ENCODE measurements at regions not wholly inside any gene's neighbourhood (a gene's known extent, or its start where the extent isn't known, plus 50 kb on each side); places are given as distances from the start of the nearest gene placed in this dataset.

DNA sequence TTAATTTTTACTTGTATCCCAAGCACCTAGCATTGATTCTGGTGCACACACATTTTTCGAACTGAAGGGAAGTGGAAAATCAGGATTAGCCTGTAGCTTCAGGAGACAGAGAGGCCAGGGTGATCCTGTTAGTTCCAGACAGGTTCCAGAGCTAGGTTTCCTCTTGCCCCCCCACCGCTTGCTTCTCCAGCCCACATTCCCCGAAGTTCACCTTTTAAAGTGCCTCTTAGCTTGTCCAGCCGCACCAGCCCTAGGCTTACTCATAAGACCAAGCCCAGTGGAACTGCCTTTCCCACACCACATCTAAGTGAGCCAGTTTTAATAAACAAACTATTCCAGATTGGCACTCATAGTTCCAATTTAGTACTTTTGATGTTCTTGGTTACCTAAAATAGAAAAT lies 898.6 kb upstream of the KLHL29 start:
- DNase-seq (ENCODE audit: low spot score), result no peak

DNA sequence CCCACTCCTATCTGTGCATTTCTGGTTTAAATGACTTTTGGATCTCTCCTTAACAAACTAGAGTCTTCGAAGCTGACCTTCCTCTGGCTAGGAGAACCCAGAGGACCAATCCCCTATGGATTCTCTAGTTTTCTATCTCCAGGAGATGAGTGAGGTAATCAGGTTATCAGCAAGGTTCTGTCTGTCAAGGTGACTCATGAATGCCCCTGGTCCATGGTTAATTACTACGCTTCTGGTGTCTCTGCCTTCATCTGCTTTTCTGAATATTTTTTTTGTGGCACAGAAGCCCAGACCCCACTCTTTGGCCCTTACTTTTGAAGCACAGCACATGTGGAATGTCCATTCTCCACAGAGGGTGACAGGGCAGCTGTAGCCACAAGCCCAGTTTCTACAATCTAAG lies 897.9 kb upstream of the KLHL29 start:
- DNase-seq (ENCODE audit: low spot score), result no peak

DNA sequence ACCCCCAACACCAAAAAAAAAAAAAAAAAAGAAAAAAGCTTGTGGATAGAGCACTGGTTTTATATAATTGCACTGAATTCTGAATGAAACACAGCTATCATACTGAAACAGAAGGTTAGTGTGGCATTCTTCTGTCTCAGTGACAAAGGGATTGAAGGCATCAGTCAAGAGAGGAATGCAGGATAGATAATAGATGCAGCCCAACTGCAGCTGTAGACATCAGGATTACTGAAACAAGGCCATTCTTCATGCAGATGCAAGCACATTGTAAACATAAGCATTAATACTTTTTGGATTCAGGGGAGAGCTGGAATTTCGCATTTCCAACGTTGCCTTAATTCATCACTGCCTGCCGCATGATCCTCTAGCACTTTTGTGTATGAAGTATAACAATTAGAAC lies 897.4 kb upstream of the KLHL29 start:
- DNase-seq (ENCODE audit: low spot score), result no peak

DNA sequence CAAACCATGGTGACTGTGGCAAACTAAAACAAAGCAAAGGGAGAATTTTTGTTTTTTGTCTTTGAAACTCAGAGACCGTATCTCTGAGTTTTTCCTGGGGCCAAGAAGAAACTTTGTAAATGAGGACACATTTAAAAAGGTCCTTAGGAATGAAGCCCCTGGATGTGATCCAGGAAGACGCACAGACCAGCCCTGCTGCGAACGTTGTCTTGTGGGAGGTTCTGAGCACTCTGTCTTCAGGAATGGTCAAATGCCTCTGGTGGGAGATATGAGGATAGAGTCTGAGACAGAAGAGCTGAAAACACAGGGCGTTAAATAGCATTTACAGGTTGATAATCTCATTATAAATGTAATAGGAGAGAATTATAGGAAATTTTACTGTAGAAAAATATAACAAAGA lies 893.5 kb upstream of the KLHL29 start:
- DNase-seq (ENCODE audit: low spot score), result no peak

DNA sequence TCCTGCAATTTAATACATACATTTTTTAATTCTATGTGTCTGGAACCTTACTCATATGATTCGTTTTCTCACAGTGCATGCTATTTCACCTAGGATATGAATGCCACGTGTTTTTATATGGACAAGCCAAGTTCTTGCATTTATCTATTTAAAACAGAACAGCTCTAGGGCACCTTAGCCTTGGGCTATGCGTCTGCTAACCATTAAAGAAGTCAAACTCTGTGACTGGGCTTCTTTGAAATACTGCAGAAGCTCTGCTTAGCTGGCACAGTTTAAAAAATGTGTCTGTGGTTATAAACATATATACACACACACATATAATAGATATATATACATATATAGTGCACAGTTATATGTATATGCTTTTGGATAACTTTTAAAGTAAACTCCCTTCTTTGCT lies 890.8 kb upstream of the KLHL29 start:
- no peak for DNase-seq (ENCODE audit: low spot score)

DNA sequence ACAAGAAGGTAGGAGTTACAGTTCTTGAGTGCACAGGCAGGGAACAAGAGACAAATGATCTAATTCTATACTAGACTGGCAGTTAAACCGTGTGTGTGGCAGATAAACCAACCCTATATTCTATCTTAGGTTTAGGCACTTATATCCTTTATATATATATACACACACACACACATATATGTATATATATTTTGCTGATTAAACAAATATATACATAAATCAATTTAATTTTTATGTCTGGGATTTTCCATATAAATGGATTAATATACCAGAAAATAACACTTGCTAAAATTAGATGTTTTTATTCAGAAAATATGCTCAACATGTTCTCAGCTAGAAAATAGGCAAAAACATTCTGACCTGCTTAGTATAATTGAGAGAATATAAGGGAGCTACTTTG lies 887.9 kb upstream of the KLHL29 start:
- DNase-seq (ENCODE audit: low spot score), result no peak

DNA sequence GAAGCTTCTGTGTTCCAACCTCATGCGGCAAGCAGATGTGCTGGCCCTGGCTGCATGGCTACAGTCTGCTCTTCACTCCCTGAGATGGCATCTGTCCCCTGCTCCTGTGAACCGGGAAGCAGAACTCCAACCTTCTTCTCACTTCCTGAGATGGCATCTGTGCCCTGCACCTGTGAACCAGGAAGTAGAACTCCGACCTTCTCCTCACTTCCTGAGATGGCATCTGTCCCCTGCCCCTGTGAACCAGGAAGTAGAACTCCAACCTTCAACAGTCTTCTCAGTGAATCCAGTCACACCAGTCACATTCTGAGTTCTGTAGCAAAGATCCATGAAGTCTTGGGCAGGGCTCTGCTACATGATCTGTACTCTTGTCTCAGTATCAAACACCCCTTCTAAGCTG lies 887.2 kb upstream of the KLHL29 start:
- DNase-seq (ENCODE audit: low spot score), result no peak

DNA sequence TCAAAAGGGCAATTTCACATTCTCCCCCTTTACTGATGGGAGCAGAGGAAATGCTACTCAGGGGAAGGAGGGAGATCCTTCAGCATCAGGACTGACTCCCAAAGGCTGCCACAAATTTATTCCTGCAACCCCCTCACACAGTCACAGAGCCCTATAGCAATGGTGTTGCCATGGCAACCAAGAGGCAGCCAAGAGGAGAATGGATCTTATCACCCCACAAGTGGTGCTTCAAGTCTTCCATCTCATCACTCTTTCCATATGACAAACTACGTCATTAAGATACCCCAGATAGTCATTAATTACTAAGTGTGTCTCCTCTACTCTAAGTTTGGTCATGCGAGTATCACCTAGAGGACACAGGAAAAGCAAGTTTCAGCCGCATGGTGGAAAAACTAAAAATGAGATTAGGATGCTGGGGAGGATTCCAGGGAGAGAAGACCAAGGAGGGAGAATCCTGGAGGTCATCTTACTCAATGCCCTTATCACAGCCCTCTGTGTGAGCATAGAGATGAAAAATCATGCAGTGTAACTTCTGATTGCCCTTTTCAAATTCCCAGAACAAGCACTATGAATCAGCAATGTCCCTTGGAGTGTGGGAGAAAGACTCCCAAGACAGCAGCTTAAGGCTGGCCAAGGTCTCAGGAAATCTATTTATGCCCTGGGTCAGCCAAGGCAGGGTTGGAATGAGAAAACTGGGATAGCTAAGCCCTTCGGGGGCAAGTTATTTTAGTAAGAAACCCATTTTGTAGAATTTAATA lies 885.7 kb upstream of the KLHL29 start:
- no peak for DNase-seq (ENCODE audit: low spot score)

DNA sequence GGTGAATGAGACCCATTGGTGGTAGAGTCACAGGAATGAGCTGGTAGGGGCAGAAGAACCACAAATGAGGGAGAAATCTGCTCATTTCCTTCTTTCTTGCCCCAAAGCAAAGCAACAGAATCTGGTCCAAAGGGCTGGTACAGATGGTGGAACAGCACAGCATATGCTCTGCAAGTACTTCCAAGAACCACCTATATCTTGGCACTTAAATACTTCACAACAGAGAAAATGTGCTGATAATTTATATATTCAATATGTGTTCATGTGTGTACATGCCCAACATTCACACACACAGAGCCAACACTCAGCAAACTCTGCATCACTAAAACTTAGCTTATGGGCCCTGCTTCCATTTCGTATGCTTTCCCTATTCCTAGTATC lies 884.4 kb upstream of the KLHL29 start:
- no peak for DNase-seq (ENCODE audit: low spot score)

DNA sequence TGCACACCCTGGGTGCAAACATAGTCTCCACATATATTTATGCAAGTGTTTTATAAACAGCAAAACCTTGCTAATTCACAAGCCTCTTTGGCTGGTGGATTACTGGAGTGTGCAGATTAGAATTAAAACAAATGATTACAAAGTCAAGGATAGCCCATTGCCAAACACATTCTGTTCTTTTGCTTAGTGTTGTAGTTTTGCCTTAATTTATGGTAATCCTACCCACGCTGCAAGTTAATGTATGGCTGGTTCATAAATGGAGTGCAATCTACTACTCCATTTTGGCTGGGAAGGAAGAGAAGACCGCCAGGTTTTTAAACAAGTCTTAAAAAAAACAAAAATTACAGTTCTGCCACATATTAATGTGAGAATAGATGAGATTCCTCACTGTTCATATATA lies 883.1 kb upstream of the KLHL29 start:
- DNase-seq (ENCODE audit: low spot score), result no peak

DNA sequence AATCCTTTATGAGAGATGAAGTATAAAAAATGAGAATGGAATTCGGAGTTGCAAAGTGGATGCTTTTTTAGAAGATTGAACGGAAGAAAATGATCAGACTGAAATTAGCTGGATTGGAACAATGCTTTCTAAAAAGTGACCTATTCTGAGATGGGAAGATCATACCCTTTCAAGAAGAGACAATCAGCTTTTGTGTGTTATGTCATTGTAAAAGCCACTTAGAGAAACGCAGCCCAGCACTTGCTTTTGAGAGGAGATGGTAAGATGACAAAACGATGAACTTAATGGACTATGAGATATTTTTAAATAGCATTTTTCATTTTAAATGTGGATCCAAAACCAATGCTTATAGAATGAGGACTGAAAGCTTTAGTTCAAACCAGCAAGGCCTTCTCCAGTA lies 871.4 kb upstream of the KLHL29 start:
- no peak for DNase-seq (ENCODE audit: low spot score)

DNA sequence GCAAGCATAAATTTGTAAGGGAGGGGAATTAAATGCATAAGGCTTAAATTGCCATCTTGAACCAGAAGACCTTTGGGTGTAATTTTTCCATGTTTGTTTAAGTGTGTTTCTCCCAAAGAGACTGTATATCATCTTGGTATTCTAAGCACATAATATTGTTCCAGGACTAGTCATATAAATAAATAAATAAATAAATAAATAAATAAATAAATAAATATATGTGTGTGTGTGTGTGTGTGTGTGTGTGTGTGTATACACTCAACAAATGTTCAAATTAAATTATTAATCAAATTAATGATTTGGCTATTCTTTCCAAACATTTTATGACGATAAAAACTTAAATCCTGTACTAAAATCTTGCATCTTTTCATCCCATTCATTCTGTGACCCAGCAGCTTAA lies 867.8 kb upstream of the KLHL29 start:
- DNase-seq (ENCODE audit: low spot score), result no peak

DNA sequence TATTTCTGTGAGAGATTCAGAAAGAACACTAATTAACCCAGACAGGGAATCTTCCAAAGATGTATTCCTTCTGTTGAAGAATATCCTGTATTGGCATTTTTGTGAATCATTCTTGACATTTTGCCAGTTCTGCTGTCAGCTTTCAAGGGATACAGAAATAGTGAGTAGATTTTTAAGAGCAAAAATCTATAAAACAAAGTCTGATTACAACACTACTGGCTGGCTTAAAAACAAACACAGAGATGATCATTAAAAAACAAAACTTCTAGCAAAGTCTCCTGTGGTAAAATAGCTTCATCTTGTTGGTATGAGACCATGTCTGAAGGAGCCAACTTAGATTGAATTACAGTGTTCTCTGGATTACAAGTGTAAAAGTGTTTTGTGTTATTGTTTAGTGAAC lies 866.3 kb upstream of the KLHL29 start:
- no peak for DNase-seq (ENCODE audit: low spot score)

DNA sequence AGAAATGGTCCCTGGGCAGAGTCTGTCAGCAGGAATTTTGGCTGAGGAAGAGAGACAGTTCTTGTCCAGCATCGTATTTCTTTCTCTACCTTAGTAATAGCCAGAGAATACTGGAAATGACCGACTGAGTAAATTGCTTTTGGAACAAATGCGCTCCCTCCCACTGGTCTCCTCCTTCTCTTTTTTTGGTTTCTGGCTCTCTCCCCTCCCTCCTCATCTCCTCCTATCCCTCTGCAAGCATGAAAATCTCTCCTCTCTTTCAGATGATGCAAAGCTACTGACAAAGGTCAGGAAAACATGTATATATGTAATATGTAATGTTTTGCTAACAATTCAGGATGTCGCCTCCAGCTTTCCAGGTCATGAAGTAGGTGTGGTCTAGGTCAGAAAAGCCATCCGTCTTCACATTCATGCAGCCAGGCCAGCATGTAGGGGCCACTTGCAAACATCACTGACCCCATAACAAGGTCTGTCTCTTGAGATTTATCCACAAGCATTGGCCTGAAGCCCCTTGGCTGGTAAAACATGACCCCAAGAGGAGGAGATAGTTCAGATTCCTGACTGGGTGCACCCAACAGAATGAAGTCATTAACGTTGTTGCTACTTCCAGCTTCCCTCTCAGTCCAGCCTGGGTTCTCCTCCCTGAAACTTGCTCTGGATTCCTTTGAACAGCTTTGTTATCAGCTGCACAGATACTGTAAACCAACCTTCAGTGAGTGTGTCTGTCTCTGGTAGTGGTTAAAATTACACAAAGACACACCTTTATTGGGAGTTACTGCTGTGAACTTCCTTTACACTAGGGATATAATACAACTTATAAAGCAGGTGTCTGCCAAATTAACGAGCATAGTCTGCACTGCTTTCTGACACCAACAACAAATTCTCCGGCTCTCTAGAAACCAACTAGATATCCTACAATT lies 864.4 kb upstream of the KLHL29 start:
- DNase-seq (ENCODE audit: low spot score), result no peak

DNA sequence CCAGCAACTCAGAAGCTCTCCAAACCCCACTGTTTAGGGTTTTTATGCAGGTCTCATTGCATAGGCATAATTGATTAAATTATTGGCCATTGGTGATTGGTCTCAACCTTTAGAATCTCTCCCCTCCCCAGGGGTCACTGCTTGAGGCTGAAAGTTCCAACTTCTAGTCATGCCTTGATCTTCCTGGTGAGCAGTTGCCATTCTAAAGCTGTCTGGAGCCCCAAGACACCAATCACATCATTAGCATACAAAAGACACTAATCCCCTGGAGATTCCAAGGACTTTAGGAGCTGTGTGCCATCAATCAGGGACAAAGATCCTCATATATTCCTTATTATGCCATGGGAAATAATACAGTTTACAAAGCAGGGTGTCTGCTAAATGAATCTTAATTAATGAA lies 863.4 kb upstream of the KLHL29 start:
- DNase-seq (ENCODE audit: low spot score), result no peak

DNA sequence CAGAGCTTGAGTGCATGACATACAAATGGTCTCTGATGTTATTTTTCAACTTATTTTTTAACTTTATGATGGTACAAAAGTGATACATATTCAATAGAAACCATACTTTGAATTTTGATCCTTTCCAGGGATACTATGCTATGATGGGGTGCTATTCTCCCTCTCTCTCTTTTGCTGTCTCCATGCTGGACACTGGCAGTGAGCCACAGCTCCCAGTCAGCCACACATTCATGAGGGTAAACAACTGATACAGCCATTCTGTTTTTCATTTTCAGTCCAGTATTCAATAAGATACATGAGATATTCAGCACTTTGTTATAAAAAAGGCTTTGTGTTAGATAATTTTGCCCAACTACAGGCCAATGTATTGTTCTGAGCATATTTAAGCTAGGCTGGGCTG lies 859.3 kb upstream of the KLHL29 start:
- no peak for DNase-seq (ENCODE audit: low spot score)

DNA sequence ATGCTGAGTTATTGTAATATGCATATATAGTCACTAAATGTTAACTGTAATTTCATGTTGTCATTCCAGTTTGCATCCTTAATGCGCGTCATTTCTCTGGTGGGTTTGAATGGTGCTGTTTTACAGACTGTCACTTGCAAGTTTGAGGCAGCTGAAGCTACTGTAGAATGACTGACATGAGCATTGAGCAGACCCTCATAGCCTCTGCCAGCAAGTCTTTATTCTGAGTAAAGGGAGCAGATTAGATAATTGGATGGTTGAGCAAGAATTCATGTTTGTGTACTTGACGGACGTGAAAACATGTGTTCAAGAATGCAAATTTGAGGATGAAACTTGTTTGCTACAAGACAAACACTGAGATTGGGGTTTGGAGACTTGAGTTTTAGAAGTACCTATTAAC lies 854.8 kb upstream of the KLHL29 start:
- no peak for DNase-seq (ENCODE audit: low spot score)

DNA sequence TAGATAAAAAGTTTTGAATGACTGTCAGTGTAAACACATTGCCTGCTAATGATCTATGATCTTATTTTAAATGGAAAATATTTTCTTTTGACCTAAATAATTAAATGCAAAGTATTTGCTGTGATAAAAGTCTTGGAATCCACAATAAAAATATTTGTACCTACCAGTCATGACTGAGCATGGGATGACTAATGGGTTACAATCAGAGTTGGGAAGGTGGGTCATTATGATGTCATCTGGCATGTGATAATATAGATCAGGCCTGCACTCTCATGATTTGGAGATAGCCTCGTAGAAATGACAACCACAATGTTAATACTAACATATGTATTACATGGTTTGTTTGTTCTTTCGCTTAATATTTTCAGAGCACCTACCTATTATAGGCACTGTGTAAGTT lies 848.8 kb upstream of the KLHL29 start:
- DNase-seq (ENCODE audit: low spot score), result no peak

DNA sequence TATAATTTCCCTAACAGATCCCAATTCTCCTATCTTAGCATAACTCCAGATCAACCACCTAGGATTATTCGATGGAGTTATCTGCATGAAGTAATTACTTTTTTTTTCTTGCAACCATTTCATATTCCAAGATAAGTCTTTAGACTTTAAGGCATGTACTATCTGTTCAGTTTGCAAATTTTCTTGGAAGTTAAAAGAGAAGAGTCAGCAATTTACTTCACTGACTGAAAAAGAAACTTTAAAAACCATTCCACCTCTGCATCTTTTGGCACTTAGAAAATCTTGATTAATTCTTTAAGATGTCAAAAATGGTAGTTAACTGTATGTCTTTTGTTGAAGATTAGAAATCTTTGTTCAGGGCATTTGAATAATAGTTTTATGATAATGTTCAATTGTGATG lies 830.5 kb upstream of the KLHL29 start:
- no peak for DNase-seq (ENCODE audit: low spot score)

DNA sequence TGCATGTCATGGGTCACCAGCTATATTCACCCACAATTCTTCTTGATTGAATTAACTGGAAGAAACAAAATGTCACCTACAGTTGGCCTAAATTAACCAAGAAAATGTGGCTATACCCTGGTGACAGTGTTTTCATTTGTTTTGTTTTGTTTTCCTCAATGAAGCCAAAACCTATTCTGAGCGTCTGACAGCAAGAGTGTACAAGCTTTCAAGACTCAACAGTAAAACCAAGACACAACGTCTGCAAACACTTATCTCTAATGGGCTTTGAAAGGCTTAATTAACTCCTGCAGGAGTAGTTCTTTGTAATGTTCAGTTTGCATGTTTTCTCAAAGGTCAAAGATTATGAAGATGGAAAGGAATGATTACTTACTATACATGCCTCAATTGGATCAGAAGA lies 827.6 kb upstream of the KLHL29 start:
- no peak for DNase-seq (ENCODE audit: low spot score)

DNA sequence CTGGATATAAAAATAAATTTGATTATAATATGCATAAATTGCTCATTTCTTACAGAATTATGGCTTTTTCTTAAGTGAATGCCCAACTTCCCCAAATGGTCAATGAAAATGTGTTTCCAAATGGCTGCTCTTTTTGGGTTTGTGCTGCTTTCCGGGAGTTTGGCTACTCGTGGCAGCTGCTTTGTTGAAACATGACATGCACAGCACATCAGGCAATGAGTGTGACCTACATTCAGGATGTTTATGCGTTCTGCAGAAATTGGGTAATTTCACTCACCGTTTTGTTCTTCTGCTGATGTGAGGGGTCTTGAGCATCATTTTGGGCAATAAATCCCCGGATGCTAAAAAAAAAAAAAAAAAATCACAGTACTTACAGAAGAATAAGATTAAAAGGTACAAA lies 825.0 kb upstream of the KLHL29 start:
- DNase-seq (ENCODE audit: low spot score), result no peak

DNA sequence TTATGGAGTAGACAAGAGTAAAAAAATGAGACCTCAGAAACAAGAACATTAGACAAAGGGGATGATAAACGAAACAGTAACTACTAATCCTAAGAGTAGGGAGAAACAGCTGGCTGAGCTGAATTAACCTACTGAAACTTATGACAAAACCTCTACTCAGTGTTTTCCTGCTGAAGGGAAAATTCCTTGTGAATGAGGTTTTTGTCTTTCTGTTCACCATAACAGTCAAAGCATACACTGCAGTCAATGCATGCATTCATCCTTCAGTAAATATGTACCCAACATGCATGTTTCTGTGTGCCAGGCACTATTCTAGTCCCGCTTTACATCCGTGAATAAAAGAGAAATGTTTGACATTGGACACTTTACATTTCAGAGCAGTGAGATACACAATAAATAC lies 805.6 kb upstream of the KLHL29 start:
- no peak for DNase-seq (ENCODE audit: low spot score)

DNA sequence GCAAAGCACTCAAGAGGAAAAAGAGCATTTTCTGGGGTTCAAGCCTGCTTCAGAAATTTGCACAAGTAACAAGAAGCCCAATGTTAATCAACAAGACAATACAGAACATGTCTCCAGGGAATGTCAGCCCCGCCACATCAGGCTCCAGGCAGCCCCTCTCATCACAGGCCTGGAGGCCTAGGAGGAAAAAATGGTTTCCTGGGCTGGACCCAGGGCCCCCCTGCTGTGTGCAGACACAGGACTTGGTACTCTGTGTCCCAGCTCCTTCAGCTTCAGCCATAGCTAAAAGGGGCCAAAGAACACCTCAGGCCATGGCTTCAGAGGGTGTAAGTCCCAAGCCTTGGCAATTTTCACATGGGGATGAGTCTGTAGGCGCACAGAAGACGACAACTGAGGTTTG lies 802.9 kb upstream of the KLHL29 start:
- DNase-seq (ENCODE audit: low spot score), result no peak

DNA sequence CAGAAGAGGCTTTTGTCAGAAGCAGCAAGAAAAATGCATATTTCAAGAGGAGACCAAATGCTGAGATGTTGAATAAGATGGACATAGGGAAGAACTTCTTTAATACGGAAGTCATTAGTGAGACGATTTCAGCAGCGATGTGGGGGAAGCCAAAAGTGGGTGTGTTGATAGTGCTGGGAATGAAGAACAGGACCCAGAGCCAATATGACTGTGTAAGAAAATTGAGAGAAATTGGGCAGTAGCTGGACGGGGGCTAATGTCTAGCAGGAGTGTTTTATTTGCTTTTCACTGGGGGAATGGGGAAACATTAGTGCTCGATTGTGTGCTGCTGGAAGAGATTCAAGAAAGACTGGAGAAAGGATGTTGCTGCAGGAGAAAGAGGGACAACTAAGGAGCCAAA lies 788.7 kb upstream of the KLHL29 start:
- DNase-seq (ENCODE audit: low spot score), result no peak

Measured in CD4-positive, alpha-beta T cell treated with Interleukin-15 for 4 hours (primary cell).